Duodenal mucosa (tissue), 2 donors: ENCODE measurements at regions not wholly inside any gene's neighbourhood (a gene's known extent, or its start where the extent isn't known, plus 50 kb on each side); places are given as distances from the start of the nearest gene placed in this dataset.

Experiments
- H3K27ac ChIP-seq: one replicate; pipeline ENCODE4 v1.7.0; 2013; ENCODE audit warnings: low read depth, low read length
- H3K27me3 ChIP-seq, 2 donors: one replicate each; pipeline ENCODE4 v1.7.0; 2013; ENCODE audit warnings: low read length in 2 of 2, control low read depth in 1 of 2; ENCODE audit not compliant: insufficient read depth in 2 of 2, control insufficient read depth in 1 of 2
- H3K36me3 ChIP-seq, 2 donors: one replicate each; pipeline ENCODE4 v1.7.0; 2013; ENCODE audit warnings: low read length in 2 of 2, control low read depth in 1 of 2; ENCODE audit not compliant: insufficient read depth in 2 of 2, control insufficient read depth in 1 of 2
- H3K4me1 ChIP-seq, 2 donors: one replicate each; pipeline ENCODE4 v1.7.0; 2013; ENCODE audit warnings: low read length in 2 of 2, control low read depth in 1 of 2; ENCODE audit not compliant: insufficient read depth in 2 of 2, control insufficient read depth in 1 of 2
- H3K4me3 ChIP-seq, 2 donors: one replicate each; pipeline ENCODE4 v1.7.0; 2013; ENCODE audit warnings: low read length in 2 of 2, low read depth in 1 of 2
- H3K9ac ChIP-seq, 2 donors: one replicate each; pipeline ENCODE4 v1.7.0; 2013; ENCODE audit warnings: low read length in 2 of 2, low read depth in 1 of 2
- H3K9me3 ChIP-seq, 2 donors: one replicate each; pipeline ENCODE4 v1.7.0; 2013; ENCODE audit warnings: low read length in 2 of 2, control low read depth in 1 of 2; ENCODE audit not compliant: control insufficient read depth in 1 of 2

- Histone ChIP-seq H3K36me3 (no peaks in the 10 kb centered on the region), H3K27me3 (no peaks in the 10 kb centered on the region), H3K4me3 (no peak overlapping the region), H3K9ac (no peak overlapping the region), H3K9me3 (no peaks in the 10 kb centered on the region), H3K4me1 (no peaks in the 10 kb centered on the region), H3K27ac (no peak overlapping the region)
These were observed 88.5 kb upstream of the IRX3 start for GRCh38 chr16:54375071-54375470.

GRCh38 chr16:54373534-54374520 is 87.2 kb upstream of the IRX3 start:
- Histone ChIP-seq H3K27me3 (peaks cover 0 to 5% of the 10 kb centered on the region in 2 donors), H3K4me1 (no peaks in the 10 kb centered on the region), H3K9ac (no peak overlapping the region), H3K27ac (no peak overlapping the region), H3K36me3 (no peaks in the 10 kb centered on the region), H3K9me3 (no peaks in the 10 kb centered on the region), H3K4me3 (no peak overlapping the region)

- Histone ChIP-seq H3K4me3 (no peak overlapping the region), H3K27ac (no peak overlapping the region), H3K9ac (no peak overlapping the region), H3K36me3 (no peaks in the 10 kb centered on the region), H3K27me3 (peaks cover 0 to 5% of the 10 kb centered on the region in 2 donors), H3K4me1 (no peaks in the 10 kb centered on the region), H3K9me3 (no peaks in the 10 kb centered on the region)
These were observed 83.9 kb upstream of the IRX3 start for GRCh38 chr16:54370278-54371040.

- no peaks in the 10 kb centered on the region for H3K36me3 ChIP-seq
- no peak overlapping the region for H3K27ac ChIP-seq
- peaks cover 0 to 5% of the 10 kb centered on the region in 2 donors for H3K27me3 ChIP-seq
- H3K4me1 ChIP-seq, result no peaks in the 10 kb centered on the region
- no peak overlapping the region for H3K9ac ChIP-seq
- no peaks in the 10 kb centered on the region for H3K9me3 ChIP-seq
- no peak overlapping the region for H3K4me3 ChIP-seq
These were observed 83.3 kb upstream of the IRX3 start for GRCh38 chr16:54369861-54370260.

- Histone ChIP-seq H3K9ac (no peak overlapping the region), H3K9me3 (no peaks in the 10 kb centered on the region), H3K27ac (no peak overlapping the region), H3K4me1 (no peaks in the 10 kb centered on the region), H3K27me3 (peaks cover under 1 to 5% of the 10 kb centered on the region in 2 donors), H3K4me3 (no peak overlapping the region), H3K36me3 (no peaks in the 10 kb centered on the region)
These were observed 80.4 kb upstream of the IRX3 start for GRCh38 chr16:54366943-54367342.

- Histone ChIP-seq H3K27ac (no peak overlapping the region), H3K4me1 (no peaks in the 10 kb centered on the region), H3K9ac (no peak overlapping the region), H3K27me3 (peaks cover 7 to 9% of the 10 kb centered on the region in 2 donors), H3K4me3 (no peak overlapping the region), H3K36me3 (no peaks in the 10 kb centered on the region), H3K9me3 (no peaks in the 10 kb centered on the region)
These were observed 79.5 kb upstream of the IRX3 start for GRCh38 chr16:54365990-54366634.

GRCh38 chr16:54363766-54364165 is 77.2 kb upstream of the IRX3 start:
- H3K27me3 ChIP-seq, result peaks cover 7 to 16% of the 10 kb centered on the region in 2 donors
- no peaks in the 10 kb centered on the region for H3K9me3 ChIP-seq
- H3K27ac ChIP-seq, result no peak overlapping the region
- no peak overlapping the region for H3K9ac ChIP-seq
- no peak overlapping the region for H3K4me3 ChIP-seq
- H3K4me1 ChIP-seq, result no peaks in the 10 kb centered on the region
- H3K36me3 ChIP-seq, result no peaks in the 10 kb centered on the region

- Histone ChIP-seq H3K9ac (no peak overlapping the region), H3K4me1 (no peaks in the 10 kb centered on the region), H3K27me3 (peaks cover 7 to 16% of the 10 kb centered on the region in 2 donors), H3K4me3 (no peak overlapping the region), H3K36me3 (no peaks in the 10 kb centered on the region), H3K27ac (no peak overlapping the region), H3K9me3 (no peaks in the 10 kb centered on the region)
These were observed 76.1 kb upstream of the IRX3 start for GRCh38 chr16:54362591-54363206.

- no peak overlapping the region for H3K4me3 ChIP-seq
- H3K27me3 ChIP-seq, result peaks cover 7 to 16% of the 10 kb centered on the region in 2 donors
- H3K27ac ChIP-seq, result no peak overlapping the region
- no peak overlapping the region for H3K9ac ChIP-seq
- no peaks in the 10 kb centered on the region for H3K9me3 ChIP-seq
- no peaks in the 10 kb centered on the region for H3K36me3 ChIP-seq
- H3K4me1 ChIP-seq, result no peaks in the 10 kb centered on the region
These were observed 74.7 kb upstream of the IRX3 start for GRCh38 chr16:54361246-54361645.
